Uterus (tissue), 3 donors: ENCODE measurements at regions not wholly inside any gene's neighbourhood (a gene's known extent, or its start where the extent isn't known, plus 50 kb on each side); places are given as distances from the start of the nearest gene placed in this dataset.

ENCODE experiments used
- DNase-seq, 2 donors: peaks; one replicate each; pipeline ENCODE4 v3.0.0-alpha.2; 2019 to 2020
- H3K27ac ChIP-seq, 2 donors: fragments of 200-600 bp; sonication (generic); 1 replicate in 1 of 2; 2 replicates in 1 of 2; pipeline ENCODE4 v1.5.1; 2016 to 2018
- H3K27me3 ChIP-seq, 2 donors: fragments of 200-600 bp; sonication (generic); one replicate each; pipeline ENCODE4 v1.5.1; 2018 to 2019; ENCODE audit warnings: control low read depth in 1 of 2
- H3K36me3 ChIP-seq, 2 donors: fragments of 200-600 bp; sonication (generic); one replicate each; pipeline ENCODE4 v1.5.1; 2019; ENCODE audit warnings: control low read depth in 1 of 2
- H3K4me1 ChIP-seq, 2 donors: fragments of 200-600 bp; sonication (generic); one replicate each; pipeline ENCODE4 v1.5.1; 2018 to 2019; ENCODE audit warnings: control low read depth in 1 of 2
- H3K4me3 ChIP-seq, 2 donors: fragments of 200-600 bp; sonication (generic); 1 replicate in 1 of 2; 2 replicates in 1 of 2; pipeline ENCODE4 v1.5.1; 2018 to 2019; ENCODE audit warnings: mild to moderate bottlenecking in 1 of 2
- H3K9me3 ChIP-seq, 2 donors: fragments of 200-600 bp; sonication (generic); one replicate each; pipeline ENCODE4 v1.5.1; 2019; ENCODE audit warnings: control low read depth in 1 of 2
- POLR2A ChIP-seq, 2 donors: fragments of 450-650 bp; IDR thresholded peaks; one replicate each; pipeline ENCODE4 v1.6.1; 2016; ENCODE audit warnings: antibody characterized with exemption in 2 of 2, mild to moderate bottlenecking in 1 of 2, moderate library complexity in 1 of 2
- intact Hi-C: fragments of 100-400 bp; cut with DNase I; formaldehyde crosslinking; loops from one replicate; pipeline ENCODE4 v1.15.1; 2023; ENCODE audit warnings: low total_unique reads
- TF ChIP-seq, protein P1 (sequence below), 4 experiments: fragments of 200-600 bp in 2 of 4; fragments of 450-650 bp in 2 of 4; sonication (generic) in 2 of 4; IDR thresholded peaks; one replicate each; pipeline ENCODE4 v1.5.1; 2016 to 2019; ENCODE audit warnings: antibody characterized with exemption in 4 of 4, mild to moderate bottlenecking in 2 of 4, moderate library complexity in 1 of 4
- donor health status: DM: yes; HTN: yes; CAD: no.

DNA sequence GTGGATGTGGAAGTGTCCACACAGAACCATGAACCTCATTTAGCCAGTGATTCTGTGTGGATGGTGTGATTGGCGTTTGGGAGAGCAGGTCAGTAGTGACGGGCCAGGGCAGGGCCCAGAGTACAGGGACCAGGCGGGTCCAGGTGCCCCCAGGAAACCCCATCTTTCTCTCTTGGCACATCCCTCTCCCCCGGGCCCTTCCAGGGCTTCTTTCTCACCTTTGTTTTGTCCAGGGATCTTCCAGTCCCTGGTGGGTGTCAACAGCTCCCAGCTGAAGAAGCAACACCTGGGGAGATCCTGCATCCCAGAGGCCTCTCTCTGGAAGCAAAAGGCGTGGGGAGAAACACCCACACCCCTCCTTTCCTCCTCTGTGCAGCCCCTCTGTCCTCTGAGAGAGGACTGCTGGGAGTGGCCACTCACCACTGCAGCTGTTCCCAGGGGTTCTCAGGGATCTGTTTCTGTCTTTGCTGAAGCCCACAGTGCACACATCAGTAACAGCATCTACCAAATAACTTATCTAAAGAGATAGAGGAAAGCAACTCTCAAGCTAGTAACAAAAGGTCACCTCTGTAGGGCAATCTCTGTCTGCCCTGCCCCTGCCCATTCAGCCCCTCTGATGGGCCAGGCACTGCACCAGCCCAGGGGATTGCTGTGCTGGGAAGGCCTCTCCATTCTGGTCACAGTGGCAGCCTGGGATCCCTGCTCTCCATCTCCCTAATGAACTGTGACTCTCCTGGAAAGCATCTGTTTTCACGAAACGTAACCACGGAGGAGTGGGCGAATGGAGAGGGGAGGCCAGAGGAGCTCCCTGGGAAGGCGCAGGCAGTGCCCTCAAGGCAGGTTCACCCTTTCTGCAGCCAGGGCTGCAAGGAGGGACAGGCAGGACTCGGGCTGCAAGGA, 98.3 kb upstream of the ALDH1A3 start:
- DNase-seq = no peak

DNA sequence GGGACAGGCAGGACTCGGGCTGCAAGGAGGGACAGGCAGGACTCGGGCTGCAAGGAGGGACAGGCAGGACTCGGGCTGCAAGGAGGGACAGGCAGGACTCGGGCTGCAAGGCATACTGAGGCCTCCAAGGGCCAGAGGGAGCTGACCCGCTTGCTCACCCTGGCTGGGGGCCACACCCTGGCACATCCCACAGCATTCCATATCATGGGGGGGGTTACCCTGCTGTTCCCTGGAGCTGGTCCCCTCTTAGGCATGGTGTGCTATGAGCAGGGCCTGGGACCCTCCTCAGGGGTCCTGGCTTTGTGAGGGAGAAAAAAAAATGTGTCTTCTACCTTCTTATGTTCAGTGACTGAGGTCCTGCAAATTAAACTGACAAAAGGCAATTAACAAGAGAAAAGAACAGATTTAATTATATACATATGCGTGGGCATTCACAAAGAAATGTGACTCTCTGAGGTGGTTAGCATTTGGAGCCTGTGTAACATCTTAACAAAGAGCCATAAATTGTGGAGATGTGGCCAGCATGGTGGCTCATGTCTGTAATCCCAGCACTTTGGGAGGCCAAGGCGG, 97.6 kb upstream of the ALDH1A3 start:
- TF ChIP-seq POLR2A (IDR thresholded peaks at IDR 0.05) = no peak
- TF ChIP-seq, protein P1, sequence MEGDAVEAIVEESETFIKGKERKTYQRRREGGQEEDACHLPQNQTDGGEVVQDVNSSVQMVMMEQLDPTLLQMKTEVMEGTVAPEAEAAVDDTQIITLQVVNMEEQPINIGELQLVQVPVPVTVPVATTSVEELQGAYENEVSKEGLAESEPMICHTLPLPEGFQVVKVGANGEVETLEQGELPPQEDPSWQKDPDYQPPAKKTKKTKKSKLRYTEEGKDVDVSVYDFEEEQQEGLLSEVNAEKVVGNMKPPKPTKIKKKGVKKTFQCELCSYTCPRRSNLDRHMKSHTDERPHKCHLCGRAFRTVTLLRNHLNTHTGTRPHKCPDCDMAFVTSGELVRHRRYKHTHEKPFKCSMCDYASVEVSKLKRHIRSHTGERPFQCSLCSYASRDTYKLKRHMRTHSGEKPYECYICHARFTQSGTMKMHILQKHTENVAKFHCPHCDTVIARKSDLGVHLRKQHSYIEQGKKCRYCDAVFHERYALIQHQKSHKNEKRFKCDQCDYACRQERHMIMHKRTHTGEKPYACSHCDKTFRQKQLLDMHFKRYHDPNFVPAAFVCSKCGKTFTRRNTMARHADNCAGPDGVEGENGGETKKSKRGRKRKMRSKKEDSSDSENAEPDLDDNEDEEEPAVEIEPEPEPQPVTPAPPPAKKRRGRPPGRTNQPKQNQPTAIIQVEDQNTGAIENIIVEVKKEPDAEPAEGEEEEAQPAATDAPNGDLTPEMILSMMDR (IDR thresholded peaks at IDR 0.05) = no peak
- Histone ChIP-seq H3K27ac (no peak overlapping the region), H3K4me1 (no peaks in the 10 kb centered on the region), H3K4me3 (no peak overlapping the region), H3K27me3 (no peaks in the 10 kb centered on the region), H3K9me3 (no peaks in the 10 kb centered on the region), H3K36me3 (no peaks in the 10 kb centered on the region)
- no peak for DNase-seq
- intact Hi-C loops = no loop called here

More for the DNA sequence above, 98.3 kb upstream of the ALDH1A3 start:
- Histone ChIP-seq H3K27ac (no peak overlapping the region), H3K27me3 (no peaks in the 10 kb centered on the region), H3K4me1 (no peaks in the 10 kb centered on the region), H3K4me3 (no peak overlapping the region), H3K36me3 (no peaks in the 10 kb centered on the region), H3K9me3 (no peaks in the 10 kb centered on the region)
- intact Hi-C loops = no loop called here
- TF ChIP-seq, protein P1 (IDR thresholded peaks at IDR 0.05) = no peak
- TF ChIP-seq POLR2A (IDR thresholded peaks at IDR 0.05) = no peak

DNA sequence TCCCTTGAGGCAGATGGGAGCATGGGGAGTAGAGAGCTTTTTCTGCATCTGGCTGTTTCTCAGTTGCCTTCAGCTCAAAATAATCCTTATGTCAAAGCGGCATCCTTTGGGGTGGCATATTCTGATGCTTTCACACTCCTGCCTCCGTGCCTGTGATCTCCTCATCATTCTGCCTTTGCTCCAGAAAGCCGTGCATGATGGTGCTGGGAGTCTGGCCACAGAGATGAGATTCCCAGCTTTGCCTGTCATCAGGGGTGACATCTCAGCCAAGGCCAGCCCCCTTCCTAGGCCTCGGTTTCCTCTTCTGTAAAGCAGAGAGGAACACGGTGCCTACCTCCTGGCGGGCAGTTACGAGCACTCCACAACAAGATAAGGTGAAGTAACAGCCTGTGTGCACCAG, 96.3 kb upstream of the ALDH1A3 start:
- no peak for TF ChIP-seq POLR2A (IDR thresholded peaks at IDR 0.05)
- TF ChIP-seq, protein P1 (IDR thresholded peaks at IDR 0.05) = no peak
- peak in 1 of 2 donors; percentile 11 for DNase-seq
- H3K27me3 ChIP-seq = no peaks in the 10 kb centered on the region
- H3K27ac ChIP-seq = no peak overlapping the region
- no peaks in the 10 kb centered on the region for H3K36me3 ChIP-seq
- H3K4me1 ChIP-seq = no peaks in the 10 kb centered on the region
- intact Hi-C loops = no loop called here
- no peak overlapping the region for H3K4me3 ChIP-seq
- no peaks in the 10 kb centered on the region for H3K9me3 ChIP-seq

DNA sequence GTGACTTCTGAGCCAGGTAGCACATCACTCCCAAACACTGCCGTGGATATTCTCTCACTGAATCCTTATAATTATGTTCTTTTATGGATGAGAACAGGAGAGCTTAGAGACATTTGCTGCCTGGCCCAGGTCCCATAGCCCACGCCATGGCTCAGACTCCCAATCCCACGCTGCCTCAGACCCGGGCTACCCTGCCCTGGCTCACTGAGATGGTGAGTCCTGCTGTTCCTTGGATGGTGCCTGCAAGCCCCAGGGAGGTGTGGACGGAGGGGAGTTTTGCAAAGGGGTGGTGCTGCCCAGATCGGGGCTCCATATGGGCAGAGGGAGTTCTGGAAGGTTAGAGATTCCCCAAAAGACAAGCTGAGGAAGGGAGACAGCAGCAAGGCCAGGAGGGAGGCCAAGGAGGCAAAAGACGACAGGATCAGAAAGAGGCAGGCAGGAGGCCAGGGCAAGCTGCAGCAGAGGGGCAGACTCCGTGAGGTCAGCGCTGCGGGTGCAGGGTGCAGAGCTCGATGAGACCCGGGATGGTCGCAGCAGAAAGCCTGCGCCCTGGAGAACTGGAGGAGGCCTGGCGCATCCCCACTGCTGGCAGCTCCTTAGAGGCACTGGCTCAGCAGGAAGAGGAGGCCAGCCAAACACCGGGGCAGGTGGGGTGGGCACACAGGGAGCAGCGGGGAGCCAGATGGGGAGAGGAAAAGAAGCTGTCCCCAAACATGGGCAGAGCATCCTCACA, 95.7 kb upstream of the ALDH1A3 start:
- DNase-seq = peak; percentile 2 to 6
- intact Hi-C loops = no loop called here
- no peak for TF ChIP-seq POLR2A (IDR thresholded peaks at IDR 0.05)
- TF ChIP-seq, protein P1 (IDR thresholded peaks at IDR 0.05) = no peak
- no peak overlapping the region for H3K4me3 ChIP-seq
- no peak overlapping the region for H3K27ac ChIP-seq
- no peaks in the 10 kb centered on the region for H3K9me3 ChIP-seq
- H3K27me3 ChIP-seq = no peaks in the 10 kb centered on the region
- H3K36me3 ChIP-seq = no peaks in the 10 kb centered on the region
- no peaks in the 10 kb centered on the region for H3K4me1 ChIP-seq
